ENCODE measurements at regions not wholly inside any gene's neighbourhood (a gene's known extent, or its start where the extent isn't known, plus 50 kb on each side); places are given as distances from the start of the nearest gene placed in this dataset.

- no peak for TF ChIP-seq EZH2 (IDR thresholded peaks at IDR 0.05; ENCODE audit: low read length, missing control alignments)
- TF ChIP-seq, protein P1, sequence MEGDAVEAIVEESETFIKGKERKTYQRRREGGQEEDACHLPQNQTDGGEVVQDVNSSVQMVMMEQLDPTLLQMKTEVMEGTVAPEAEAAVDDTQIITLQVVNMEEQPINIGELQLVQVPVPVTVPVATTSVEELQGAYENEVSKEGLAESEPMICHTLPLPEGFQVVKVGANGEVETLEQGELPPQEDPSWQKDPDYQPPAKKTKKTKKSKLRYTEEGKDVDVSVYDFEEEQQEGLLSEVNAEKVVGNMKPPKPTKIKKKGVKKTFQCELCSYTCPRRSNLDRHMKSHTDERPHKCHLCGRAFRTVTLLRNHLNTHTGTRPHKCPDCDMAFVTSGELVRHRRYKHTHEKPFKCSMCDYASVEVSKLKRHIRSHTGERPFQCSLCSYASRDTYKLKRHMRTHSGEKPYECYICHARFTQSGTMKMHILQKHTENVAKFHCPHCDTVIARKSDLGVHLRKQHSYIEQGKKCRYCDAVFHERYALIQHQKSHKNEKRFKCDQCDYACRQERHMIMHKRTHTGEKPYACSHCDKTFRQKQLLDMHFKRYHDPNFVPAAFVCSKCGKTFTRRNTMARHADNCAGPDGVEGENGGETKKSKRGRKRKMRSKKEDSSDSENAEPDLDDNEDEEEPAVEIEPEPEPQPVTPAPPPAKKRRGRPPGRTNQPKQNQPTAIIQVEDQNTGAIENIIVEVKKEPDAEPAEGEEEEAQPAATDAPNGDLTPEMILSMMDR (conservative IDR thresholded peaks at IDR 0.05 in 1 of 2, IDR thresholded peaks at IDR 0.05 in 1 of 2; ENCODE audit: low read depth in 1 of 2, low read length in 2 of 2), result no peak
Observed at GRCh38 chr10:45229823-45230222, 85.6 kb downstream of the OR13A1 start.

Data from fibroblast of lung (primary cell).